Sigmoid colon (tissue), 4 donors: ENCODE measurements at regions not wholly inside any gene's neighbourhood (a gene's known extent, or its start where the extent isn't known, plus 50 kb on each side); places are given as distances from the start of the nearest gene placed in this dataset.

Experiments used
- EP300 ChIP-seq, 4 donors: sonication (generic); formaldehyde crosslinking; IDR thresholded peaks; one replicate each; pipeline ENCODE4 v1.6.1; 2017; ENCODE audit warnings: antibody characterized with exemption in 4 of 4
- POLR2A ChIP-seq, 2 donors: fragments of 450-650 bp; IDR thresholded peaks; one replicate each; pipeline ENCODE4 v1.6.1; 2016; ENCODE audit warnings: antibody characterized with exemption in 2 of 2, mild to moderate bottlenecking in 2 of 2, moderate library complexity in 2 of 2
- POLR2AphosphoS5 ChIP-seq, 4 donors: sonication (generic); formaldehyde crosslinking; IDR thresholded peaks; one replicate each; pipeline ENCODE4 v1.6.1; 2017; ENCODE audit warnings: antibody characterized with exemption in 4 of 4
- TF ChIP-seq, protein P1 (sequence below), 4 experiments: fragments of 450-650 bp in 3 of 4; fragments of 200-600 bp in 1 of 4; IDR thresholded peaks; one replicate each; pipeline ENCODE4 v1.5.1; 2016 to 2019; ENCODE audit warnings: antibody characterized with exemption in 4 of 4, mild to moderate bottlenecking in 3 of 4, moderate library complexity in 2 of 4

DNA sequence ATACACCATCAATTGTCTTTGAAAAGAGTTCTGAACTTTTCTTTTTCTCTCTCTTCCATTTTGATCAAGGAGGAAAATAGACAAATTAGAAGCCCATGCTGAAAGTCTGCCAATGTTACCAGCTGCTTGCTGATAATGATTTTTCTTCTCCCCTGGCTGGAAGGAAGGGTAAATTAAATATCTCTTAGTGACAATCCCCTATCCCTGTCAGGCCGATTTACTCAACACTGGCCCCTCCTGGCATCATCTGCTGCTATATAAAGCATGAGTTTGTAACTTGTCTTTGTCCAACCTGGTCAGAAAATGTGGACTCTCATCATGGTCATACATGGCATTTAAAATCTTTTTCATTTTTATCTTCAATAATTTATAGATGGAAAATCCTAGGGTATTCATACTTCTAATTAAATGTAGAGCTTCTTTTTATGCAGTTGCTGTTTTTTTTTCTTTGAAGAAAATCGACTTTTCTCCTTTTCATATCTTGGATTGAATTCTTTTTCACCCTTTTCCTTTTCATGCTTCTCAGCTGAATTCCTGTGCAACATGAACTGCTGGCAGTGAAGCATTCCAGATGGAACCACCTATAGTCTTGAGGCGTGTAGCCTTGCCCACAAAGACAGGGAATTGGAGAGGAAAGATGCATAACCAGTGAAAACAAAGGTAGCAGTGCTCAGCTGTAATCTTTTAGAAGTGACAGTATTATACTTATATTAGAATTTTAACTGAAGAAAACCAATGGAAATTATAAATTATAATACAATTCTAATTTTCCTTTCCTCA lies 214.7 kb upstream of the PTGFR start:
- TF ChIP-seq, protein P1, sequence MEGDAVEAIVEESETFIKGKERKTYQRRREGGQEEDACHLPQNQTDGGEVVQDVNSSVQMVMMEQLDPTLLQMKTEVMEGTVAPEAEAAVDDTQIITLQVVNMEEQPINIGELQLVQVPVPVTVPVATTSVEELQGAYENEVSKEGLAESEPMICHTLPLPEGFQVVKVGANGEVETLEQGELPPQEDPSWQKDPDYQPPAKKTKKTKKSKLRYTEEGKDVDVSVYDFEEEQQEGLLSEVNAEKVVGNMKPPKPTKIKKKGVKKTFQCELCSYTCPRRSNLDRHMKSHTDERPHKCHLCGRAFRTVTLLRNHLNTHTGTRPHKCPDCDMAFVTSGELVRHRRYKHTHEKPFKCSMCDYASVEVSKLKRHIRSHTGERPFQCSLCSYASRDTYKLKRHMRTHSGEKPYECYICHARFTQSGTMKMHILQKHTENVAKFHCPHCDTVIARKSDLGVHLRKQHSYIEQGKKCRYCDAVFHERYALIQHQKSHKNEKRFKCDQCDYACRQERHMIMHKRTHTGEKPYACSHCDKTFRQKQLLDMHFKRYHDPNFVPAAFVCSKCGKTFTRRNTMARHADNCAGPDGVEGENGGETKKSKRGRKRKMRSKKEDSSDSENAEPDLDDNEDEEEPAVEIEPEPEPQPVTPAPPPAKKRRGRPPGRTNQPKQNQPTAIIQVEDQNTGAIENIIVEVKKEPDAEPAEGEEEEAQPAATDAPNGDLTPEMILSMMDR (IDR thresholded peaks at IDR 0.05), result no peak
- TF ChIP-seq POLR2A (IDR thresholded peaks at IDR 0.05) (no peak), POLR2AphosphoS5 (IDR thresholded peaks at IDR 0.05) (no peak), EP300 (IDR thresholded peaks at IDR 0.05) (no peak)
